AG04449 (cell line): ENCODE measurements at regions not wholly inside any gene's neighbourhood (a gene's known extent, or its start where the extent isn't known, plus 50 kb on each side); places are given as distances from the start of the nearest gene placed in this dataset.

ENCODE experiments used
- CTCF ChIA-PET: fragments of 350-600 bp; formaldehyde crosslinking; extraction: SDS; loops from one replicate; lab custom pipeline; 2021; ENCODE audit warnings: antibody characterized with exemption; lab: Yijun Ruan, JAX
- POLR2A ChIA-PET: fragments of 400-600, 350-600 bp; formaldehyde crosslinking; extraction: SDS; loops from one replicate; lab custom pipeline; 2020; ENCODE audit warnings: antibody characterized with exemption, inconsistent platforms; lab: Yijun Ruan, JAX
- DNase-seq: peaks from one replicate; pipeline ENCODE4 v3.0.0-alpha.2; 2010; ENCODE audit warnings: low read depth, low spot score
- H3K4me3 ChIP-seq: 2 replicates; pipeline ENCODE4 v1.5.1; 2011; ENCODE audit warnings: low read depth, mild to moderate bottlenecking, control low read depth, low read length
- TF ChIP-seq, protein P1 (sequence below): IDR thresholded peaks from one replicate; pipeline ENCODE4 v1.5.1; 2011; ENCODE audit warnings: mild to moderate bottlenecking, moderate library complexity, low read length, control low read depth, inconsistent platforms; ENCODE audit not compliant: insufficient read depth; ENCODE audit errors: missing control alignments

DNA sequence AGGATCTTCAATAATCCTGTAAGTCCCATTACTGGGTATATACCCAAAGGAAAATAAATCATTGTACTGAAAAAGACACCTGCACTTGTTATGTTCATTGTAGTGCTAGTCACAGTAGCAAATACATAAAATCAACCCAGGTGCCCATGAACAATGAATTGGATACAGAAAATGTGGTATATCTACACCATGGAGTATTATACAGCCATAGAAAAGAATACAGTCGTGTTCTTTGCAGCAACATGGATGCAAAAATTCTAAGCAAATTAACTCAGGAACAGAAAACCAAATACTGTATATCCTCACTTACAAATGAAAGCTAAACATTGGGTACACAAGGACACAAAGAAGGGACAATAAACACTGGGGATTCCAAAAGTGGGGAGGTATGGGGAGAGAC, 100.8 kb upstream of the BMP2K start:
- TF ChIP-seq, protein P1, sequence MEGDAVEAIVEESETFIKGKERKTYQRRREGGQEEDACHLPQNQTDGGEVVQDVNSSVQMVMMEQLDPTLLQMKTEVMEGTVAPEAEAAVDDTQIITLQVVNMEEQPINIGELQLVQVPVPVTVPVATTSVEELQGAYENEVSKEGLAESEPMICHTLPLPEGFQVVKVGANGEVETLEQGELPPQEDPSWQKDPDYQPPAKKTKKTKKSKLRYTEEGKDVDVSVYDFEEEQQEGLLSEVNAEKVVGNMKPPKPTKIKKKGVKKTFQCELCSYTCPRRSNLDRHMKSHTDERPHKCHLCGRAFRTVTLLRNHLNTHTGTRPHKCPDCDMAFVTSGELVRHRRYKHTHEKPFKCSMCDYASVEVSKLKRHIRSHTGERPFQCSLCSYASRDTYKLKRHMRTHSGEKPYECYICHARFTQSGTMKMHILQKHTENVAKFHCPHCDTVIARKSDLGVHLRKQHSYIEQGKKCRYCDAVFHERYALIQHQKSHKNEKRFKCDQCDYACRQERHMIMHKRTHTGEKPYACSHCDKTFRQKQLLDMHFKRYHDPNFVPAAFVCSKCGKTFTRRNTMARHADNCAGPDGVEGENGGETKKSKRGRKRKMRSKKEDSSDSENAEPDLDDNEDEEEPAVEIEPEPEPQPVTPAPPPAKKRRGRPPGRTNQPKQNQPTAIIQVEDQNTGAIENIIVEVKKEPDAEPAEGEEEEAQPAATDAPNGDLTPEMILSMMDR = no peak
- H3K4me3 ChIP-seq = no peak overlapping the region
- ChIA-PET CTCF (no interaction called here), POLR2A (no interaction called here)
- no peak for DNase-seq

DNA sequence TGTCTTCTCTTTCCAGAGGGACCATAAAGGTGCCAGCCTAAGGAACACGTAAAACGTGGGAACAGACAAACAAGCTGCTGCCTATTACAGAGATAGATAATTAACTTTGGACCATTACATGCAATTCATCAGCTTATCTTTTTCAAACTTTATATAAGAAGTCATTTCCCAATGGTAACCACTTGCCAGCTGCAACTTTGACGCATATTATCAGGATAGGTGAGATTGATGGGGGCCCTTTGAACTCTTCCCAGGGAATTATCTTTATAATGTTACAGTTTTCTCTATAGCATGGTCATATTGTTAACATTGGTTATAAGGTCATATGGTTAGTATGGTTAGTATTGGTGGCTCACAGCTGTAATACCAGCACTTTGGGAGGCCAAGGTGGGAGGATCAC, 94.1 kb upstream of the BMP2K start:
- POLR2A ChIA-PET = no interaction called here
- H3K4me3 ChIP-seq = no peak overlapping the region
- no peak for DNase-seq
- TF ChIP-seq, protein P1 = no peak
- CTCF ChIA-PET = interaction anchor here (1.0 kb wide), 1 partner anchor 13 kb away, joined by 3 read pairs; no protein-coding TSS in a partner anchor

DNA sequence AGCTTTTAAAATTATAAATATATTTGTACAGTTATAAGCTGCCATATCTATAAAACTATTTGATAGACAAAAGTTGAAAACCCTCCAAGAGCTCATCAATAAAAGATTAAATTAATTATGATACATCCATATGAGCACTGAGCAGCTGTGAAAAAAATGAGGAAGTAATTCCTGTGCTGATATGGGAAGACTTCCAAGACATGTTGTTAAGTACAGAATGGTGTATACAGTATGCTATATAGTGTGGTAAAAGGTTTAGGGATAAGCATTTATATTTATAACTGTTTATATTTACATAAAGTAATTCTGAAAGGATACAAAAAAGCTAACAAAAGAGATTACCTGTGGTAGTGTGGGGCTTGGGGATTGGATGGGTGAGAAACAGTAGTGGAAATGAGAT, 92.8 kb upstream of the BMP2K start:
- TF ChIP-seq, protein P1 = no peak
- ChIA-PET CTCF (interaction anchor here (1.0 to 2.1 kb wide), 4 partner anchors 12 to 20 kb away, joined by 3 to 9 read pairs (median 3); no protein-coding TSS in a partner anchor), POLR2A (no interaction called here)
- no peak overlapping the region for H3K4me3 ChIP-seq
- no peak for DNase-seq

DNA sequence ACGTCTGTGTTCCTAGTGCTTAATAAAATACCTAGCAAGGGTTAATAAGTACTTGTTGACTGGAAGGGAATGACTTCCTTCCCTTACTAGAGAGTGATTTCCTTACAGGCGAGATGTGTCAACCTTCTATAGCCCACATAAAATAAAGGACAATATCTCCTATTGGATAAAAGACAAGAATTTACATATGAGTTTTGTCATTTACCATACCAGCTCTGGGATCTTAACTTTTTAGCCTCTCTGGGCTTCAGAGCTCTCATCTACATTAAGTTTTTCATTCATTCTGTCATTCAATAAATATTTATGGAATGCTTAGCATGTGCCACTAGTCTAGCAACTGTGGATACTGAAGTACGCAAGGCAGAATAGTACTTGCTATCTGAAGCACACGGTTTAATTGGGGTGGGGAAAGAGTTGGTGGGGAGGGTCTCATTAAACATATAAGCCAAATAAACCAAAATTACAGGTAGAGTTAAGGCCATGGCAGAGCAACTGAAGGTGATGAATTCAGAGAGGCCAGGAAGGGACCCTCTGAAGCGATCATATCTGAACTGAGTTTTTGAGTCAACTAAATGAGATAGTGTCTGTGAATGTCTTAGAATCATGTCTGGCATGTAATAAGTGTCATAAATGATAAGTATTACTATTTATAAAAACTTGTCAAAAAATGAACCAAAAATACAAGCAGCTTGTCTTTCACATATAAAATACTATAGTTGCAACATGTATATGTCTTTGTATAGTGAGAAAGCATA, 91.6 kb upstream of the BMP2K start:
- peak; percentile 14 for DNase-seq
- TF ChIP-seq, protein P1 = no peak
- H3K4me3 ChIP-seq = no peak overlapping the region
- POLR2A ChIA-PET = no interaction called here
- CTCF ChIA-PET = interaction anchor here (1.2 to 2.1 kb wide), 2 partner anchors 15 to 18 kb away, joined by 3 to 9 read pairs; no protein-coding TSS in a partner anchor

DNA sequence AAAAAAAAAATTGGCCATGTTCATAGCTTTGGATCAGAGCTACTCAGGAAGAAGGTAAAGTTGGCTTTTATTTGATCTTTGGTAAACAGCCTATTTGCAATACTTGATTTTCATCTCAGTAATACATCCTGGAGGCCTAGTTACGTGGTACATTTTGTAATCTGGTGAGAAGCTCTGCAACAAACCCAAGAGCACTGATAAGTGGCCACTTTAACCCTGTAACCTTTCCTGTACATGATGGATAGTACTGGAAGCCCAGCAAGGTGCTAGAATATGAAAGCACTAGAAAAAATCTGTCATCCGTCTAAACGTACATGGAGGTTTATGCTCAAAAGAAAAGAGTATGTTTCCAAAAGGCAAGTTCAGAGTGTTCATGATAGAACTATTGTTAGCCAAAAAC, 88.3 kb upstream of the BMP2K start:
- CTCF ChIA-PET = interaction anchor here (1.8 kb wide), 1 partner anchor 10 kb away, joined by 4 read pairs; no protein-coding TSS in a partner anchor

DNA sequence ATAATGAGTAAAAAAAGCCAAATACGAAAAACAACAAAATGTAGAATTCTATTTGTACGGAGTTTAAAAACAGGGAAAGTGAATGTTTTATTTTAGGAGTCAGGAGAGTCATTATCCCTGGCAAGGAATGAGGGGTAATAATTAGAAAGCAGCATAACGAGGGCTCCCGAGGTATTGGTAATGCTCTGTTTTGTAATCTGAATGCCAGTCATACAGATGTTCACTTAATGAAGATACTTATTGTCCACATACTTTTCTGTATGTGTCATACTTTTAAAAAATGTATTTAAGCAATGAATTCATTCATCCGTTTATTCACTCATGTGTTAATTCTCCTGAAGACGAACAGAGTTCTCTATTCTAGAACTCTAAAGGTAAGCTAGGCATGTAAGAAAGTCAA, 87.8 kb upstream of the BMP2K start:
- POLR2A ChIA-PET = no interaction called here
- TF ChIP-seq, protein P1 = no peak
- no peak overlapping the region for H3K4me3 ChIP-seq
- CTCF ChIA-PET = no interaction called here
- no peak for DNase-seq

More for the DNA sequence above, 88.3 kb upstream of the BMP2K start:
- DNase-seq = no peak
- H3K4me3 ChIP-seq = no peak overlapping the region
- POLR2A ChIA-PET = no interaction called here
- TF ChIP-seq, protein P1 = no peak
